GM21717 (cell line): ENCODE measurements at regions not wholly inside any gene's neighbourhood (a gene's known extent, or its start where the extent isn't known, plus 50 kb on each side); places are given as distances from the start of the nearest gene placed in this dataset.
A peak's percentile ranks its signal among the peaks of the same experiment; 100 is the strongest.
"Not testable (repeated sequence)": the region's sequence is repeated elsewhere in the genome, so short reads cannot be mapped to it uniquely, and the experiment has no call there.

ENCODE experiments used
- ATAC-seq: cut with Tn5 transposase; IDR thresholded peaks from one replicate; pipeline ENCODE4 v1.9.1; 2021; ENCODE audit warnings: mild to moderate bottlenecking, moderate library complexity; ENCODE audit not compliant: unreplicated experiment

DNA sequence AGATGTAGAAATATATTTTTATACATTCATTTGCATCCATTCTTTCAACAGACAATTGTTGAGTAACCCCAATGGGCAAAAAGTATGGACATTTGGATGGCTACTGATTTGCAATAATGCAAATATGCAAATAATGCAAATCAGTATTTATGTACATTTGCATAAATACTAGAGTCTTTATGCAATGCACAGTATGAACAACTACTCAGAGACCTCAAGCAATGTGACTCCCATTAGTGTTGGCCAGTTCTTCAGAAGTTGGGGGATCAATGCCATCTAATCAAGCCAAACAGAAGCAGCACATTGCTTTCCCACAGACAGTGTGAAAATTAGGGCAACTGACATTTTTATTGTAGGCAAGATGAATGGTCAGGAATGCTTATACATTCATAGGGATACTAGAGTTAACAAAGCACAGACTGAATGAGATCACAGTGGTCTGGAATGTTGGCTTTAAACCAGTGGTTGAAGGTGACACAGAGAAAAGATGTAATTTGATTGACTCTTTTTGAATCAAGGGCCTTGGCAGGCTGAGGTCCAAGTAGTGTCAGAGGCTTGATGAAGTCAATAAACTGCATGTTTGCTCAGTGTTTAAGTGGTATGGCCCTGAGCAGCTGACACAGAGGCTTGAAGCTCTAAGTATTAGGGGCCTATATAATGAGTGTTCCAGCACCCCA lies 256.6 kb downstream of the CTH start:
- no peak for ATAC-seq

DNA sequence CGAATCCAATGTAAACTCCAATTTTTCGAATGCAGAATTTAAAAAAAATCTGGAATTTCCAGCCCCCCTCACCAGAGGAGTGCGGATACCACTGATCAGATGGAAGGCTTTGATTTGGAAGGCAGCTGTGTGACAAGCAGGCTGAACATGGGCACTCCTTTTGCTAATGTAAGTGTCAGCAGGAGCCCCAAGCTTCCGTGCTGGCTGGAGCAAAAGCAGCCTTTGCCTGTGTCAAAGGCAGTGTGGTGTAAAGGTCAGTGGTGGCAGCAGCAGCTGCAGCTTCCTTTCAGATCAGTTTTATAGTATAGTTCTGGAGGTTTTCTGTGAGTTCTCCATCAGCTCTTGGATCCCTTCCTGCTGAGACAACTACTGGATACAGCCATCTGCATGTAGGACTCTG lies 259.9 kb downstream of the CTH start:
- no peak for ATAC-seq

DNA sequence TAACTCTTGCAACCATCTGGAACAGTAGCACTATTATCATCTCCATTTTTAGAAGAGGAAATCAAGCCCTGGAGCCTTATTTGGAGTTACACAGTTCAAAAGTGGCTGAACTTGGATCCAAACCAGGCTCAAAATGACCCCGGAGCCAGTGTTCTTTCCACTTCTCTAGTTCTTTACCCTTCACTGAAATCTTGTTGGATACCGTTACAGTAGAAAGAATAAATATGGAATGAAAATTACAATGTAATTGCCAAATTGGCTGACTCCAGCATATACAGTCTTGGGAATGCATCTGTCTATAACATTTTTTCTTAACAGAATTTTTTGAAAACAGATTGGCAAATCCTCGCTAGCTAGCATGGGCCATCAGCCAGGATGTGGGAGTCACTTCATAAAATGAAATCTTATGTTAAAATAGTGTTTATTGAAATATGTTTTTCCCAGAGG lies 261.4 kb downstream of the CTH start:
- no peak for ATAC-seq

DNA sequence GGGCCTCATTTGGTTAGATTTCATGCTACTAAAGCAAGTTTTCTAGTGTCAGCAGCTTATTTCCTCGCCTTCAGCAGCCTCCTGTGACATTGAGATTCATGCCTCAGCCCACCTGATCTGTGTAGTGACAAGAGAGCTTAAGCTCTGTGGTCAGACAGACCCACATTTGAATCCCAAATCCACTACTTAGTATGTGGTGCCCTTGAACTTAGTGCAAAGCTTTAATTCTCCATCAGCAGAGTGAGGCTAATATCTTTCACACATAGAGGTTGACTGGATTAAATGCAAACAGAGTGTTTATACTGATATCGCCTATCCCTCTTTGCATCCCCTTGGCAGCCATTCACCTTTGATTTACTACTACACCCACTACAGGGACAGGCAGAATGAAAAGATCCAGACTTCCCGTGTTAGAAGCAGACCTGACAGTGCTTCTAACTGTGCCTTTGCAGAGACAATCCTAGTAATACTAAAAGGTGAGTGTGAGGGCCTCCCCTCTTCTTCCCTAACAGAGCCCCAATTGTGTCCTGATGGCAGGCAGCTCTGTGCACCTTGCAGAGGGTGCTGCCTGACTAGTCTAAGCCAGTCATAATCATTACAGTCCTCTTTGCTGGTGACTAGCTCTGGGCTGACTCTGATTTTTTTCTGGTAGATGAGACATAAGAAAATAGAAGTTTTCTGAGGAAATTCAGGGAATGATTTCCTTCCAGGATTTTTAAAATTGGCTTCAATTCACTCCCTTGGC lies 264.0 kb downstream of the CTH start:
- no peak for ATAC-seq

DNA sequence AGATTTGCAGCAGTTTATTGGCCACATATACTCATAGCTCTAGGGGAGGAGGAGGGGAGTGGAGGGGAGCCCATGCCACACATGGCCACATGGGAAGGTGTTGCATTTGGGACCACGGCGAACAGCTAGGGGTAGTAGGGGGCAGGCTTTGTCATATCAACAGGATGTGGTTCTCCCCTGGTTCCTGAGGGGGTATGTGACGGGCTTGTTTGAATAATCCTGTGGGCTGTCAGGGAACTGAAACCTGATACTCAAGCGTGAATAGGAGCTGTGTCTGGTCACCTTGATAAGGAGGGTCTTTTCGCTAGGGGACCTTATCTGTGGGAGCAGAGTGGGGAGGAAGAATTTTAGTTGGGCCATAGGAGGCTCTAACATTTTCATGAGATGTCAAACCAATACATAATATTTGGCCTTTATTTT lies 264.7 kb downstream of the CTH start:
- ATAC-seq, result peak; percentile 78

DNA sequence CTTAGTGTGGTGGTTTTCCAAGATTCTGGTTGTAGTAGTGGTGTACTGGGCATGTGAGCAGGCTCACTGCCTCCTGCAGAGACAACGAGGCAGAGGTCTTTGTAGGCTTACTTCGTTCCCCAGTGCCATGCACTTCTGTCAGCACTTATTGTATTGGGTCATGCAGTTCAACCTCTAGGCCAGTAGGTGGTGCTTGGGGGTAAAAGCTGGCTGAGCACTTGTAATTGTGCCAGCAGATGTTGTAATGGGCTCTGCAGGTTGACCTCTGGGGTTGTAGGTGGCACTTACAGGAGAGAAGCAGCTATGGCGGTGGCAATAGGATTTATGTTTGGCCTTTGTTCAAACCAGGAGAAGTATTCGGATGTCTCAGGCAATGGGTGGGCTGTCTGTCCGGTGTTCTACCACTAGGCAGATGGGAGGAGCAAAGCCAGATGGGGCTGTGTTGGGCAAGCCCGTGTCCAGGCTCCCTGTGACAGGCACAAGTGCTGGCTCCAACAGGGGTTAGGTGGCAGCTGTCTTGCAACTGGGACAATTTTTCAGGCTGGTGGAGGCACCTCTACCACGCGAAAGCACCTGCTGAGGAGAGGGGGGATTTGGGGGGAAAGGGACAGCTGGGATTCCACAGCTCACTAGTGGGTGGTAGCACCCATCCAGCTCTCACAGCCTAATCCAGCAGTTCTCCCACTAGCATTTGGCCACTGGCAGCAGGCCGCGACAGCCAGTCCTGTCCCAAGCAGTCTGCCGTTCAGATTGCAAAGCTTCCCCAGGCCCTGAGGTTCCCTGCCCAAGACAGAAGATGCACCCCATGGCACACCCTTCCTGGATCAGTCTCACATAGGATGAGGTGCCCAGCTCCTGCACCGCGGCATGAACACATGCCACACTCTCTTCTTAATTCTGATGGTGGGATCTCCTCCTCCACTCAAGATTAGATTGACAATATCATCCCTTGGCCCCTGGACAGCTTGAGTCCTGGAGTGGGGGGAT lies 274.5 kb downstream of the CTH start:
- ATAC-seq, result peak; percentile 99

DNA sequence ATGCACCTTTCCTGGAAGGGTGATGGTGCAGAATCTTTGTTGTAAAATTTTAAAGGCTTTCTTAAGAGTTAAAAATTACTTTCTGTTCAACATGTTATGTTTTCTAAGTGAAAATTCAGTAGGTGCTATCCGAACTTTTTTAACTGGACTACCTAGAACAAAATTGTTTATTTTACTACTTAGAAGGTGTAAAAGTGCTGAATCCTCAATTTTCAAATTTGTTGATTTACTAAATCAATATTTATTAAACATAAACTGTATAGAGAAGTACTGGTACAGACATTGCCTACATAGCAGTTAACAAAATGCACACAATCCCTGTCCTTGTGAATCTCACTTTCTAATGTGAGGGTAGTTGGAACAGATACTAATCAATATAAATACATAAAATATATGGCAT lies 277.5 kb downstream of the CTH start:
- no peak for ATAC-seq

DNA sequence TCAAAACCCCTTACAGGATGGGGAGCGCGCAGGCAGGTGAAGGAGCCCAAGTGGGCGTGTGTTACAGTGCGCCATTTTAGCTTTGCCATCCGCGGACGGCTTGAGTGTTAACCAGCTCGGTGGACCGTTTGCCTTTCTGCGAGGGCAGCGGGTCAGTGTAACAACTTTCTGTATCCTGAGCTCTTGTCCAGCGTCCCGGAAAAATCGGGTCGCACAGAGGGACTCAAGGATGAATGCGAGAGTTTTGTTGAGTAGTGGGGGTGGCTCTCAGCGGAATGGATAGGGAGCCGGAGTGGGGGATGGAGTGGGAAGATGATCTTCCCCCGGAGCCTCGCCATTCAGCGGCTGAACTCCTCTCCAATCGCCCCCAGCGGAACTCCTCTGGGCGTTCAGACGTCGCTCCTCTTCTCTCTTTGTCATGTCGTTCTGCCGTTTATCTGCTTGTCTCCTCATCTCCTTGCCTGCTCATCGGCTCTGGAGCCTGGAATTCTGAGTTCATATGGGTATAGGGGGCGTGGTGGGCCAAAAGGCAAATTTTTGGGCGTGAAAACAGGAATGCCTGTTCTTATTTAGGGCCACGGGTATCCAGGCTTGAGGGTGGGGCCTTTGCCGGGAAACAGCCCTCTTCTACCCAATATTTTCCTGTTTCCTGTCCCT lies 295.4 kb downstream of the CTH start:
- no peak for ATAC-seq

DNA sequence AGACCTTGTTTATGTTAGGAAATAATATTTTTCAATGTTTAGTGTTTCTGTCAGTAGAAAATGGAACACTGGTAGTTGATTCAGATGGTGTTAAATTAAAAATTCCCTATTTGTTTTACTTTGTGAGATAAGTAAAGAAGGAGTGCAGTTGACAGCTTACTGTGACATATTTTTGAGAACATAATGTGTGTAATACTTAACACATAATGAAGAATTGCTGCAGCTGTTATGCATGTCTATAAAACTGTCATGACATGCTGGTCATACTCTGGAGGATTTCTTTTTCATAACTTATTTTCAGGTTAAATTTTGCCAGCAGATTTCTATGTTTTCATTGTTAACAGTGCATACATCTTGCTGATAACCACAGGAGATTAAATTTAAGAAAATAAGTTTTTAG lies 296.1 kb downstream of the CTH start:
- ATAC-seq, result no peak

DNA sequence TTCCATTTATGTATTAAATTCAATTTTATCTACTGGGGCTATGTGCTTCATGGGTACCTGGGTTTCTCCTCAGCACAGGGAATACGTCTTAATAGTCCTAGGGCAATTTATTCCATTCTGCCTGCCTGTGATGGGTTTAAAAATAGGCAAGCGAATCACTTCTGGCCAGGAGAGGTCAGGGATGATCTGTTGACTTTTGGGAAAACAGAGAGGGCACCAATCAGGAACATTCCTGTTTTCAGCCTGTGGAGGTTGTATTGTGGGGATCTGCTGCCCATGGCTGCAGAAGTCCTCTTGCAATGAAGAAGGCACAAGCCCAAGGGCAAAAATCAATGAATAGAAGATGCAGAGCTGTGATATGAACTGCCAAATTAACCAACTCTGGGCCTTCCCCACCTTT lies 303.1 kb downstream of the CTH start:
- no peak for ATAC-seq

DNA sequence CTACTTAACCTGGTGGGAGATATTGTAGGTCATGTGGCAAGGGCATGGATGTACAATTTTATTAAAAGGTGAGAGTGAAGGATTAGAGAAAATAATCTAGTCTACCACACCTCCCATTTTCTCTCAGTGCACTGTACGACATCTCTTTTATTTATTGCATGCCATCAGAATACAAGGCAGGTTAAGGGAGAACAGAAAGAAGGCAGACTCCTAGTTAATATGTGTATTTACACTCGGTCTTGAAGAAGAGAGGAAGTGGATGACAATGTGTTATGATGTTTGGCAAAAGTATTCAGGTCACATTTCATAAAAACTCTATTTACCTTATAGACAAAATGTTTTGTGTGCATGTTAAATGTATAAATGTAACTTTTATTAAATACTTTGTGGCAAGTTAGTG lies 306.1 kb downstream of the CTH start:
- ATAC-seq, result no peak

DNA sequence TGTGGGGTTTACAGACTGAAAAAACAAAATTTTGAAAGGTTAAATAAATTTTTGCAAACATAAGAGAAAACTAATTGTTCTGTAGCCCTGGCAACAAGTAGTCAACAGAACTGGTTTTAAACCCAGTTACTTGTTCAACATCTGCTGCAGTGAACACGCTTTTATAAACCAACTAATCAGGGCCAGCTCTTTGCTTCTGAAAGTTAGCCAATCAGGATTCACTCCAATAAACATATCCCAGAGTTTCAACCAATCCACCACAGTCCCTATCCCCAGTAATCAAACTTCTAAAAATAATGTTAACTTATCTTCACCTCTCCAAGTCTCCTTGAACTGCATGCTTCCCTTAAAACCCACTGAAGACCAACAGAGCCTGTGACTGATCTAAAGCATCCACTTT lies 306.6 kb downstream of the CTH start:
- ATAC-seq, result no peak

DNA sequence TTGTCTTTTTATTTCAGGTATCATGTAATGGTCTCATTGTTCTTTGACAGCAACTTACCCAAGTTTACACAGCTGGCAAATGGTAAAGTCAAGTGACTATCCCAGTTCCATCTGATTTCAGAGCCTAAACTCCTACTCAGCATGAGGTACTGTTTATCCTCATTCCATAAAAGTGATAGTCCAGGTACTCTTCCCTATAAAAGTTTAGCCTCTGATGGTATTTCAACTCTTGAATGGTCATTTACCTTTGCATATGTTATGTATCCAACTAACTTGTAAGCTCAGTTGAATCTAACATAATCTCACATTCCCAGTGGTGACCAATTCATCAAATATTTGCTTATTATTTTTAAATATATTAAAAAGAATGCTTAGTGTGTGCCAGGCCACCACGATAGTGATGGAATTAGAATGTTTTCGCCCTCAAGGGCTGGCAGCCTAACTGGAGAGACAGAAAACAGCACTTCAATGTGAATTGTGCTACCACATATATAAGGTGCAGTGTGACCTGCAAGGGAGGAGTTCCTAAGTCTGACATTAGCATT lies 307.1 kb downstream of the CTH start:
- ATAC-seq, result no peak

DNA sequence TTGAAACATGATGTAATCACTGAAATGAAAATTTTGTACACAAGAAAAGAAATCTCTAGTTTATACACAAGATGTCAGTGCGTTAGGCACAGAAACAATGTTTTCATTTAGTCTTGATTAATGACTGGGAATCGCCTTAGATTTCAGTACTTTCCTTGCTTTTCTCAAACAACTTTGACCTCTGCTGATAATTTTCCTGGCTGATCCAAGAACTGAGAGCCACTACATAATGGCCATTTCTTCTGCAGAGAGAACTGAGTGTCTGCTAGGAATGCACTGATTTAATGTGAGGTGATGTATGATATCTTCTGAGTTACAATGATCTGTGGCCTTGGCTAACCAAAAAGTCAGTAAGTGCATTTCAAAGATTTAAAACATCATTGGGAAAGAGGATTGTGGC lies 308.1 kb downstream of the CTH start:
- no peak for ATAC-seq

DNA sequence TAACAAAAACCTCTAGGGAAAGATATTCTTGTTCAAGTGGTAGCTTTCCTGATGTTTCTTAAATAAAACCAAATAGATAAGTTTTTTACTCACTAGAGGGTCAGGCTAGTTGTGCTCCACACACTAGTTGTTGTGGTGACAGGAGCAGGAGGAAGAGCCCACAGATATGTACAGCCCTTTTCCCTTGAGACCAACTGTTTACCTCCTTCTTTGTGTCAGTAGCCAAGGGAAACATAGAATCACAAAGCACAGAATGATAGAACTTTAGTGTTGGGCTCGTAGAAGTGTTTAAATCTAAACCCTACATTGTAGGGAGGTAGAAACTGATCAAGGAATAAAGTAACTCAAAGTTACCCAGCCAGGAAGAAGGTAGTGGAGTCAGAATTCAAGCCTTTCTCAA lies 309.0 kb downstream of the CTH start:
- ATAC-seq, result no peak

DNA sequence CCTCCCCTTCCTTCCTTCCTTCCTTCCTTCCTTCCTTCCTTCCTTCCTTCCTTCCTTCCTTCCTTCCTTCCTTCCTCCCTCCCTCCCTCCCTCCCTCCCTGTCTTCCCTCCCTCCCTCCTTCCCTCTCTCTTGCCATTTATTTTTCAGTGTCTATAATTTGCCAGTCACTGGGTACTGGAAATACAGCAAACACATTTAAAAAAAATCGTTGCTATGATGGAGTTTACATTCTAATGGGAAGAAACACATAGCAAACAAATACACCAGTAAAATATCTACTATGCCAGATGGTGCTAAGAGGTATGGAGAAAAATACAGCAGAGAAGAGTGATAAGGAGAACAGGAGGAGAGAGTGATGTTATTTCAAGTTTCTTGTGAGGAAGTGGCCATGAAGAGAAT lies 309.5 kb downstream of the CTH start:
- no peak for ATAC-seq

DNA sequence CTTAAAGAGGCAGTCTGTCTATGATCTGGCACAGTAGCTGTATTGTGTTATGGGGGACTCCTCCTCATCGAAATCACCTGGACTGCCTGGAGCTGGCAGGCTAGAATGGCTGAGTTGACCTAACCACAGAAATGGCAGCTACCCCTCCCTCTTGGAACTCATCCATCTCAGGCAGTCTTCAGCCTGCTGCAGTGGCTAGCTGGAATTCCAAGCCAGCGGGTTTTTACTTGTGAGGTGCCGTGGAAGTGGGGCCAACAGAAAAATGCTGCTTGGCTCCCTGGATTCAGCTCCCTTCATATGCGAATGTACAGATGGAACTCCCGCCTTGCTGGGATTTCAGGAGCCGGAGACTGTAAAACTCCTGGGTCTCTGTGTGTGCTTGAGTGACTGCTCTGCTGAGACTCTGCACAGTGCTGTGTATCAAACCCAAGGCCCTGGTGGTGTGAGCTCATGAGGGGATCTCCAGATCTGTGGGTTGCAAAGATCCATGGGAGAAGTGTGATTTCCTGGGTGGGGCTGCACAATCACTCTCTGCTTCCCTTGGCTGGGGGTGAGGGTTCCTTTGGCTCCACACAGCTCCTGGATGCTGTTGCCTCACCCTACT lies 316.9 kb downstream of the CTH start:
- ATAC-seq, result no peak

DNA sequence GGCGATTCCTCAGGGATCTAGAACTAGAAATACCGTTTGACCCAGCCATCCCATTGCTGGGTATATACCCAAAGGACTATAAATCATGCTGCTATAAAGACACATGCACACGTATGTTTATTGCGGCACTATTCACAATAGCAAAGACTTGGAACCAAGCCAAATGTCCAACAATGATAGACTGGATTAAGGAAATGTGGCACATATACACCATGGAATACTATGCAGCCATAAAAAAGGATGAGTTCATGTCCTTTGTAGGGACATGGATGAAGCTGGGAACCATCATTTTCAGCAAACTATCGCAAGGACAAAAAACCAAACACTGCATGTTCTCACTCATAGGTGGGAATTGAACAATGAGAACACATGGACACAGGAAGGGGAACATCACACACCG lies 311.1 kb downstream of the PTGER3 start:
- not testable (repeated sequence) for ATAC-seq

DNA sequence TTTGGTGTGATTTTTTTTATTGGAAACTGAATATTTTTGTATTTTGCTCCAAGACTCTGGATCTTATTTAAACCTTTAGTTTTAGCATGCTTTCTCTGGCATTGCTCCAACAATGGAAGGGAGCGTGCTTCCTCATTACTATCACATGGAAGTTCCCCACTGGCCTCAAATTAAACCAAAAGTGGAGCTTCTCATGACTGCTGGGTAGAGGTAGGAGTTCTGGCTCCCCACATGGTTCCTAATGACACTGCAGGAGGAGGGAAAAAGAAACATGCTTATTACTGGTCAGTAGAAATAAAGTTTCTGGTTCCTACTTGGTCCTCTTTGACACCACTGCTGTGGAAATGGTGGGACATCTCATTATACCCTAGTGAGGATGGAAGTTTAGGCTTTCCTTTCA lies 310.5 kb downstream of the PTGER3 start:
- no peak for ATAC-seq

DNA sequence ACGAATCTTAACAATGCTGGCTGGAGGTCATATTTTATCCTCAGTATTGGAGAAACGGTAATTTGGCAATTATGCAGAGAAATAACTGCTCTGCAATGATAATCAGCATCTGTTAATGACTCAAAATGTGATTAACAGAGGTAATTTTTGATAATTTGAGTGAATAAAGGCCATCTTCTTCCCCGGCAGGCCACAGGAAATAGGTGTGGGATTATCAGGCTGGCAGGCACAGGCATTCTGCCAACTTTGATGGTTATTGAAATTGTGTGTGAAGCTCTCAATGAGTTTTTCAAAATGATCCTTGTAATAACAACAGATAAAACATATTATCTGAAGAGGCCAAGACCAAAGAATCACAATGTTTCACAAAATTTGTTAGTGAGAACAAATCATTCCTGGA lies 309.0 kb downstream of the PTGER3 start:
- ATAC-seq, result no peak
